ENCODE measurements at regions not wholly inside any gene's neighbourhood (a gene's known extent, or its start where the extent isn't known, plus 50 kb on each side); places are given as distances from the start of the nearest gene placed in this dataset.

GRCh38 chr14:29175706-29176105 lies 409.1 kb downstream of the FOXG1 start:
- TF ChIP-seq, protein P1, sequence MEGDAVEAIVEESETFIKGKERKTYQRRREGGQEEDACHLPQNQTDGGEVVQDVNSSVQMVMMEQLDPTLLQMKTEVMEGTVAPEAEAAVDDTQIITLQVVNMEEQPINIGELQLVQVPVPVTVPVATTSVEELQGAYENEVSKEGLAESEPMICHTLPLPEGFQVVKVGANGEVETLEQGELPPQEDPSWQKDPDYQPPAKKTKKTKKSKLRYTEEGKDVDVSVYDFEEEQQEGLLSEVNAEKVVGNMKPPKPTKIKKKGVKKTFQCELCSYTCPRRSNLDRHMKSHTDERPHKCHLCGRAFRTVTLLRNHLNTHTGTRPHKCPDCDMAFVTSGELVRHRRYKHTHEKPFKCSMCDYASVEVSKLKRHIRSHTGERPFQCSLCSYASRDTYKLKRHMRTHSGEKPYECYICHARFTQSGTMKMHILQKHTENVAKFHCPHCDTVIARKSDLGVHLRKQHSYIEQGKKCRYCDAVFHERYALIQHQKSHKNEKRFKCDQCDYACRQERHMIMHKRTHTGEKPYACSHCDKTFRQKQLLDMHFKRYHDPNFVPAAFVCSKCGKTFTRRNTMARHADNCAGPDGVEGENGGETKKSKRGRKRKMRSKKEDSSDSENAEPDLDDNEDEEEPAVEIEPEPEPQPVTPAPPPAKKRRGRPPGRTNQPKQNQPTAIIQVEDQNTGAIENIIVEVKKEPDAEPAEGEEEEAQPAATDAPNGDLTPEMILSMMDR (IDR thresholded peaks at IDR 0.05; ENCODE audit: insufficient read depth, low read length): no peak
- TF ChIP-seq SPI1 (IDR thresholded peaks at IDR 0.05; ENCODE audit: borderline replicate concordance, low read depth) (no peak), GABPA (IDR thresholded peaks at IDR 0.05; ENCODE audit: low read depth) (no peak), POLR2AphosphoS5 (IDR thresholded peaks at IDR 0.05; ENCODE audit: low read depth) (no peak)
- TF ChIP-seq, protein P2, sequence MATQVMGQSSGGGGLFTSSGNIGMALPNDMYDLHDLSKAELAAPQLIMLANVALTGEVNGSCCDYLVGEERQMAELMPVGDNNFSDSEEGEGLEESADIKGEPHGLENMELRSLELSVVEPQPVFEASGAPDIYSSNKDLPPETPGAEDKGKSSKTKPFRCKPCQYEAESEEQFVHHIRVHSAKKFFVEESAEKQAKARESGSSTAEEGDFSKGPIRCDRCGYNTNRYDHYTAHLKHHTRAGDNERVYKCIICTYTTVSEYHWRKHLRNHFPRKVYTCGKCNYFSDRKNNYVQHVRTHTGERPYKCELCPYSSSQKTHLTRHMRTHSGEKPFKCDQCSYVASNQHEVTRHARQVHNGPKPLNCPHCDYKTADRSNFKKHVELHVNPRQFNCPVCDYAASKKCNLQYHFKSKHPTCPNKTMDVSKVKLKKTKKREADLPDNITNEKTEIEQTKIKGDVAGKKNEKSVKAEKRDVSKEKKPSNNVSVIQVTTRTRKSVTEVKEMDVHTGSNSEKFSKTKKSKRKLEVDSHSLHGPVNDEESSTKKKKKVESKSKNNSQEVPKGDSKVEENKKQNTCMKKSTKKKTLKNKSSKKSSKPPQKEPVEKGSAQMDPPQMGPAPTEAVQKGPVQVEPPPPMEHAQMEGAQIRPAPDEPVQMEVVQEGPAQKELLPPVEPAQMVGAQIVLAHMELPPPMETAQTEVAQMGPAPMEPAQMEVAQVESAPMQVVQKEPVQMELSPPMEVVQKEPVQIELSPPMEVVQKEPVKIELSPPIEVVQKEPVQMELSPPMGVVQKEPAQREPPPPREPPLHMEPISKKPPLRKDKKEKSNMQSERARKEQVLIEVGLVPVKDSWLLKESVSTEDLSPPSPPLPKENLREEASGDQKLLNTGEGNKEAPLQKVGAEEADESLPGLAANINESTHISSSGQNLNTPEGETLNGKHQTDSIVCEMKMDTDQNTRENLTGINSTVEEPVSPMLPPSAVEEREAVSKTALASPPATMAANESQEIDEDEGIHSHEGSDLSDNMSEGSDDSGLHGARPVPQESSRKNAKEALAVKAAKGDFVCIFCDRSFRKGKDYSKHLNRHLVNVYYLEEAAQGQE (IDR thresholded peaks at IDR 0.05; ENCODE audit: insufficient replicate concordance, low read depth): no peak
- H3K4me3 ChIP-seq (replicated peaks; ENCODE audit: insufficient read depth, low read length): no peak overlapping the region
- DNase-seq (ENCODE audit: low read depth in 1 of 2, low spot score in 1 of 2): no peak
- H3K27ac ChIP-seq (replicated peaks): no peak overlapping the region
- no peaks in the 10 kb centered on the region for H3K27me3 ChIP-seq (ENCODE audit: insufficient read depth, poor library complexity, severe bottlenecking)

DNA sequence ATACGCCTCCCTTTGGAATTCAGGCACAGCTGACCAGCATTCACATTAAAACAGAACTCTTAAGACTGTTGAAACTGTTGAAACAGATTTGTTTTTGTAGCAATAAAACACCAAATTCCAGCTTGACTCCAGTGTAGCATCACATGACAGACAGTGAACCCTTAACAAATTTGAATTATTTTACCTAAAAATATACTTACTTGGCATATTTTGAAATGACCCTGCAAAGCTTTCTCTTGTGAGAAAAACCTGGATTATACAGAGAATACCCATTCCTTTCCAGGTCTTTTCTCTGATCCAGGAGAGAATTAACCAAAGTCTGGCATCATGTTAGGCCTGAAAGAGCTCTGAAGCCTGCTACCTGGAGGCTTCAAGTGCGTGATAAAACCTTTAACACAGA lies 410.3 kb downstream of the FOXG1 start:
- no peak for TF ChIP-seq SPI1 (IDR thresholded peaks at IDR 0.05; ENCODE audit: borderline replicate concordance, low read depth)
- TF ChIP-seq, protein P2 (IDR thresholded peaks at IDR 0.05; ENCODE audit: insufficient replicate concordance, low read depth): no peak
- TF ChIP-seq POLR2AphosphoS5 (IDR thresholded peaks at IDR 0.05; ENCODE audit: low read depth): no peak
- TF ChIP-seq GABPA (IDR thresholded peaks at IDR 0.05; ENCODE audit: low read depth): no peak
- TF ChIP-seq, protein P1 (IDR thresholded peaks at IDR 0.05; ENCODE audit: insufficient read depth, low read length): no peak
- no peak for DNase-seq (ENCODE audit: low read depth in 1 of 2, low spot score in 1 of 2)
- H3K4me3 ChIP-seq (replicated peaks; ENCODE audit: insufficient read depth, low read length): no peak overlapping the region
- no peaks in the 10 kb centered on the region for H3K27me3 ChIP-seq (ENCODE audit: insufficient read depth, poor library complexity, severe bottlenecking)
- no peak overlapping the region for H3K27ac ChIP-seq (replicated peaks)

DNA sequence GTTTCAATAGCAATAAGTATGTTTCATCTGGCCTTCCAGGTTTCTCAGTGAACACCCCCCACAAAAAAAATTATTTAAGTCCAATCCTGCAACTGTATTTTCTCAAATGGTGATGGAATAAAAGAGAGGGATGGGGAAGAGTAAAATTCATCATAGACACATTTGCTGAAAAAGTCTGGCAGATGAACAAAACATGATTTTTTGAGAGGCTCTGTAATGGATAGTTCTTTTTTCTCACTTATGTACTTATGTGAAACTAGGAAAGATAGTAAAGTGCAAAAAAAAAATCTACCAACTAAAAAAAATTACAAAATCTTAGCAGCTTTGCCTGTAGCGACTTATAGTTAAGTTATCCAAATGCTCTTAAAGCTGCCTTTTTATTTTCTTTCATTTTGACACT lies 412.4 kb downstream of the FOXG1 start:
- DNase-seq (ENCODE audit: low read depth in 1 of 2, low spot score in 1 of 2): no peak
- Histone ChIP-seq H3K4me3 (replicated peaks; ENCODE audit: insufficient read depth, low read length) (no peak overlapping the region), H3K27me3 (ENCODE audit: insufficient read depth, poor library complexity, severe bottlenecking) (no peaks in the 10 kb centered on the region), H3K27ac (replicated peaks) (no peak overlapping the region)
- TF ChIP-seq GABPA (IDR thresholded peaks at IDR 0.05; ENCODE audit: low read depth) (no peak), POLR2AphosphoS5 (IDR thresholded peaks at IDR 0.05; ENCODE audit: low read depth) (no peak), SPI1 (IDR thresholded peaks at IDR 0.05; ENCODE audit: borderline replicate concordance, low read depth) (no peak)
- TF ChIP-seq, protein P2 (IDR thresholded peaks at IDR 0.05; ENCODE audit: insufficient replicate concordance, low read depth): no peak
- TF ChIP-seq, protein P1 (IDR thresholded peaks at IDR 0.05; ENCODE audit: insufficient read depth, low read length): no peak
